ENCODE measurements at regions not wholly inside any gene's neighbourhood (a gene's known extent, or its start where the extent isn't known, plus 50 kb on each side); places are given as distances from the start of the nearest gene placed in this dataset.

GRCh38 chrX:9164533-9165426 is 130.9 kb upstream of the FAM9B start:
- no peak for TF ChIP-seq CTCF (IDR thresholded peaks at IDR 0.05)
- no peak for TF ChIP-seq POLR2A (IDR thresholded peaks at IDR 0.05)

Measured in adrenal gland (tissue), 5 donors.